DOHH2 (cell line): ENCODE measurements at regions not wholly inside any gene's neighbourhood (a gene's known extent, or its start where the extent isn't known, plus 50 kb on each side); places are given as distances from the start of the nearest gene placed in this dataset.
"Not testable (repeated sequence)": the region's sequence is repeated elsewhere in the genome, so short reads cannot be mapped to it uniquely, and the experiment has no call there.

Experiments
- H3F3A ChIP-seq: fragments of 200-600 bp; sonication (generic), shearing (Covaris generic); 2 replicates; pipeline ENCODE4 v1.6.0; 2016; ENCODE audit warnings: antibody characterized with exemption, mild to moderate bottlenecking; ENCODE audit not compliant: control insufficient read depth, insufficient read depth
- H3K27ac ChIP-seq: fragments of 200-600 bp; sonication (generic); 2 replicates; pipeline ENCODE4 v1.5.1; 2014; ENCODE audit warnings: low read depth, mild to moderate bottlenecking, low read length, moderate library complexity
- H3K27me3 ChIP-seq: fragments of 200-600 bp; sonication (generic); 2 replicates; pipeline ENCODE4 v1.6.1; 2014; ENCODE audit warnings: mild to moderate bottlenecking, low read length, mixed read lengths; ENCODE audit not compliant: control insufficient read depth
- H3K36me3 ChIP-seq: fragments of 200-600 bp; sonication (generic); 2 replicates; pipeline ENCODE4 v1.6.1; 2014; ENCODE audit warnings: mild to moderate bottlenecking, low read length, moderate library complexity, mixed read lengths; ENCODE audit not compliant: control insufficient read depth
- H3K4me1 ChIP-seq: fragments of 200-600 bp; sonication (generic); 2 replicates; pipeline ENCODE4 v1.6.1; 2014; ENCODE audit warnings: mild to moderate bottlenecking, low read length, mixed read lengths; ENCODE audit not compliant: control insufficient read depth
- H3K4me2 ChIP-seq: fragments of 200-600 bp; sonication (generic); 2 replicates; pipeline ENCODE4 v1.6.0; 2014; ENCODE audit warnings: mild to moderate bottlenecking, low read length, moderate library complexity
- H3K4me3 ChIP-seq: fragments of 200-600 bp; sonication (generic); 2 replicates; pipeline ENCODE4 v1.5.1; 2014; ENCODE audit warnings: mild to moderate bottlenecking, low read length, mixed read lengths
- H3K79me2 ChIP-seq: fragments of 200-600 bp; sonication (generic); 2 replicates; pipeline ENCODE4 v1.6.1; 2014; ENCODE audit warnings: mild to moderate bottlenecking, low read length, mixed read lengths; ENCODE audit not compliant: control insufficient read depth
- H3K9me2 ChIP-seq: fragments of 200-600 bp; sonication (generic); replicated peaks from 2 replicates; pipeline ENCODE4 v1.6.1; 2014; ENCODE audit warnings: mild to moderate bottlenecking, low read length, mixed read lengths; ENCODE audit not compliant: control insufficient read depth
- H3K9me3 ChIP-seq: fragments of 200-600 bp; sonication (generic); 2 replicates; pipeline ENCODE4 v1.6.1; 2014; ENCODE audit warnings: antibody characterized with exemption, low read length, mixed read lengths; ENCODE audit not compliant: control insufficient read depth, insufficient read depth
- H4K20me1 ChIP-seq: fragments of 200-600 bp; sonication (generic); 2 replicates; pipeline ENCODE4 v1.6.0; 2014; ENCODE audit warnings: low read depth, mild to moderate bottlenecking, antibody characterized with exemption, low read length, moderate library complexity; ENCODE audit not compliant: control insufficient read depth, insufficient read depth

DNA sequence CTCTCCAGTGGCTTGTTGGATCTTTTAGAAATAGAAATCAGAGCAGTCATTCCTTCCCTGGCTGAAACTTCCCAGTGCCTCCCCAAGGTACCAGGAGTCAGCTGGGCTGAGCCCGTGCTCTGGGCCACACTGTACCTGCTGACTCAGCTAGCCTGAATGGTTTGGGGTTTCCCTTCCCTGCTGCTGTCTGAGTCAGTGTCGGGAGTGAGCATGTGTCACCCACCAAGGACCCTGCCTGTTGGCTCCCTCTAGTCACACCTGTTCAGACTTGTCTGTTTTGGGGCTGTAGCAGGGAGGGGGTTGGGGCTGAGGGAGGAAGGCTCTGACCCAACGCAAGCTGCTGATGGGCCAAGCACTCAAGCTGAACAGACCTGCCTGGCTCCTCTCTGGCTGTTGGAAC, 4493.9 kb upstream of the TPTE start:
- H3K4me2 ChIP-seq, H4K20me1 ChIP-seq, H3F3A ChIP-seq, H3K9me3 ChIP-seq, H3K36me3 ChIP-seq, H3K27ac ChIP-seq, H3K4me1 ChIP-seq, H3K4me3 ChIP-seq, H3K79me2 ChIP-seq, H3K27me3 ChIP-seq, H3K9me2 ChIP-seq: not testable (repeated sequence)

DNA sequence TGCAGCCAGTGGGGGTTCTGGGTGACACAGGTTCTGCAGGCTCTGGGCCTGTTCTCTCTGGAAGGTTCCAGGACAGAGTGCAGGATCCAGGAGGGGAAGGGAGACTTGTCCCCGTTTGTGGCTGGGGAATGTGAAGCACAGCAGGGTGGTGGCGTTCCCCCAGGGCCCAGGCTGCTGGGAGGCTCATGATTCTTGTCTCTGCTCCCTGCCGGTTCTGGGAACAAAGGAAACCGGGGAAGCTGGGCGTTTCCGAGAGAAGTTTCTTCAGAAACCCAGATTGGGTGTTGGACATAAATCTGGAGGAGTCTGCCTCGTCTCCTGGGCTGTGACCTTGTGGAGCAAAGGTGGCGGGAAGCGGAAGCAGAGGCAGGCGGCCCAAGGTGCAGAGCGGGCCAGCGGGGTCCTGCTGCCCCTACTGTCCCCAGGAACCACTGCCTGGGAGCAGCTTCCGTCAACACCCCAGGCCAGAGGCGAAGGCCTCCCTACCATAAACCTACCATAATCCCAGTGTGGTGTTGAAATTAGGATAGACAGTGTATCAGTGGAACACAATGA, 4487.2 kb upstream of the TPTE start:
- H4K20me1 ChIP-seq, H3K4me3 ChIP-seq, H3K27ac ChIP-seq, H3F3A ChIP-seq, H3K79me2 ChIP-seq, H3K9me3 ChIP-seq, H3K27me3 ChIP-seq, H3K4me2 ChIP-seq, H3K9me2 ChIP-seq, H3K4me1 ChIP-seq, H3K36me3 ChIP-seq: not testable (repeated sequence)

DNA sequence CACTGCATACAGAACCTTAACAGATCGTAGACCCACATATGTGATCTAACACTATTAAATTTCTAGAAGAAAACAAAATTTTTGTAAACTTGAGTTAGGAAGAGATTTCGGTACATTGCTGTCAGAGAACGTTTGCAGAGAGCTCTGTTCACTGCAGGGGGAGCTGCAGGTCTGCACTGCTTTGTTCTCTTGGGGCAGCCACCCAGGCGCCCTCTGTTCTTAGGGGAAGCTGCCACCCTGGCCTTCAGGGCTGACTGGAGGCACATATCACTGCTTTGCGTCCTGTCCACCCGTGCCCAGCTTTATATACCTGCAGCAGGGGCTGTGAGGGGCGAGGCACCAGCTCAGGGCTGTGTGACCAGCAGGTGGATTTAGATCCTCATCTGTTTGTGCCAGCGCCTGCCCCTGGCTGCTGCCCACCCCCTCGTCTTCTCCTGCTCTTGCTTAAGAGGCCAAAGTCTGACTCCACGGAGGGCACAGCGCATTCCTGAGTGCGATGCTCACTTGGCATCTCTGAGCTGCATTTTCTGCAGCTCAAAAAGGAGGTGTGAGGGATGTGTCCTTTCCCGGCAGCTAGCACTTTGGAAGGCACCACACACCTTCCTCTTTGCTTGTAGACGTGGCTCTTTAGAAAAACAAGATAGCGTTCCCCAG, 4486.4 kb upstream of the TPTE start:
- not testable (repeated sequence) for H3F3A ChIP-seq, H3K27me3 ChIP-seq, H3K4me1 ChIP-seq, H3K79me2 ChIP-seq, H3K4me3 ChIP-seq, H3K4me2 ChIP-seq, H3K9me2 ChIP-seq, H3K27ac ChIP-seq, H3K36me3 ChIP-seq, H4K20me1 ChIP-seq, H3K9me3 ChIP-seq

DNA sequence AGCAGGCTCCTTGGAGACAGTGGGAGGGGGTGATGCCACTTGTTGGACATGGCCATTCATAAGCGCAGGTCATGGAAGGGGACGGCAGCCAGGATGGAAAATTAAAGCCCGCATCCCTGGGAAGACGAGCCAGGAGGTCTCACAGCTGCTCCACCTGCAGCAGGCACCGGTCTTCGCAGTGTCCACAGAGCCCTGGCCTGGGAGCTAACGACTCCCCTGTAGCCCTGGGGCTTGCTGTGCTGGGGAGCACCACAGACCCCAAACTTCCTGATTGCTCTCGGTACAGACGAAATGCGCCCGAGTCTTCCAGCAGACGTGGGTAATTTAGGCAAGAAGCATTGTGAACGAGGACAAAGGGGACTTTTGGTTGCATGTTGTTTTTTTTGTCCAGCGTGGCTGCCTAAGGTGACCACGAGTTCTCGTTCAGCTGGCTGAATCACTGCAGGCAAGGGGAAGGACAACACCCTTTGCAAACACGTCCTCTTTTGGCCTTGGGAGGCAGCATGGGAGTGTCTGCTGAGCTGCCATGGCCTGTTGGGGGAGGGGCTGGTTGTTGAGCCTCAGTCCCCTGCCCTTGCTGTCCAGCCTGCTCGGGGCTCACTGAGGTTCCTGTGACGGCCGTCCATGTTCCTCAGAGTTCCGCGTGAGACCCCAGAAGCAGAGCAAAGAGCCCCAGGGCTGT, 4485.8 kb upstream of the TPTE start:
- not testable (repeated sequence) for H3K27ac ChIP-seq, H4K20me1 ChIP-seq, H3K4me2 ChIP-seq, H3K9me2 ChIP-seq, H3K27me3 ChIP-seq, H3K9me3 ChIP-seq, H3K79me2 ChIP-seq, H3K36me3 ChIP-seq, H3K4me1 ChIP-seq, H3F3A ChIP-seq, H3K4me3 ChIP-seq

DNA sequence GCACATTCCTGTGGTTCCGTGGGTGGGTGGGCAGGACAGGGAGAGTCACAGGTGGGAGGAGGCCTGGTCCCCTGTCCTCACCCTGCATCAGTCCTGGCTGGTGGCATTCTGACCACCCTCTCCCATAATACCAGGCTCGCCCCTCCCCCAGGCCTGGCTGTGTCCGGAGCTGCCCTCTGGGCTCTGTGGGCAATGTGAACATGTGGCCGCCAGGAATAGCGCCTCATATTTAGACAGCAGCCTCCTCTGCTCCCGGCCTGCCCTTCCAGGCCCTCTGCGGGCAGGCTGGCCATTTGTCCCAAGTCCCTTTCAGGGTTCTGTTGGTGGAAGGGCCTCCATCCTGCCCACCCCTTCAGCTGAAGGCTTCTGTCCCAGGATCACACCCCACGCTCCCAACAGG, 4482.2 kb upstream of the TPTE start:
- not testable (repeated sequence) for H3K27ac ChIP-seq

DNA sequence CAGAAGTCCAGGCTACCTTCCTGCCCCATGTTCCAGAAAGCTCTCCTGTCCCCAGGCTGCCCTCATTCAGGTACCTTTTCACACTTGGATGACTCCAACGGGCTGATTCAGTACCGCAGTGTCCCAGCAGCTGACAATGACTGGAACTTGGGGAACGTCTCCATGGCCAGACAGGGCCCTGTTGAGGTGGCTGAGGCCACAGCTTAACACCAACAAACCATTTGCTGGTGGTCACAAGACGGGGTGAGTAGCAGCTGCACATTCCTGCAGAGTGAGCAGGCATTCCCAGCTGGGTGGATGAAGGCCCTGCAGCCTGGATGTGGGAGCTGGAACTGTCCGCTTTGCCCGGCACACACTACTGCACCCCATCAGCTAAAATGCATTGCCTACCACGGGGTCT, 4481.3 kb upstream of the TPTE start:
- H3K36me3 ChIP-seq, H4K20me1 ChIP-seq, H3K9me2 ChIP-seq, H3K4me2 ChIP-seq, H3K27me3 ChIP-seq, H3F3A ChIP-seq, H3K4me3 ChIP-seq, H3K4me1 ChIP-seq, H3K9me3 ChIP-seq, H3K79me2 ChIP-seq, H3K27ac ChIP-seq: not testable (repeated sequence)

More for the DNA sequence above, 4482.2 kb upstream of the TPTE start:
- not testable (repeated sequence) for H3K9me3 ChIP-seq, H3K9me2 ChIP-seq, H4K20me1 ChIP-seq, H3K79me2 ChIP-seq, H3K27me3 ChIP-seq, H3K4me2 ChIP-seq, H3K4me3 ChIP-seq, H3K4me1 ChIP-seq, H3K36me3 ChIP-seq, H3F3A ChIP-seq

DNA sequence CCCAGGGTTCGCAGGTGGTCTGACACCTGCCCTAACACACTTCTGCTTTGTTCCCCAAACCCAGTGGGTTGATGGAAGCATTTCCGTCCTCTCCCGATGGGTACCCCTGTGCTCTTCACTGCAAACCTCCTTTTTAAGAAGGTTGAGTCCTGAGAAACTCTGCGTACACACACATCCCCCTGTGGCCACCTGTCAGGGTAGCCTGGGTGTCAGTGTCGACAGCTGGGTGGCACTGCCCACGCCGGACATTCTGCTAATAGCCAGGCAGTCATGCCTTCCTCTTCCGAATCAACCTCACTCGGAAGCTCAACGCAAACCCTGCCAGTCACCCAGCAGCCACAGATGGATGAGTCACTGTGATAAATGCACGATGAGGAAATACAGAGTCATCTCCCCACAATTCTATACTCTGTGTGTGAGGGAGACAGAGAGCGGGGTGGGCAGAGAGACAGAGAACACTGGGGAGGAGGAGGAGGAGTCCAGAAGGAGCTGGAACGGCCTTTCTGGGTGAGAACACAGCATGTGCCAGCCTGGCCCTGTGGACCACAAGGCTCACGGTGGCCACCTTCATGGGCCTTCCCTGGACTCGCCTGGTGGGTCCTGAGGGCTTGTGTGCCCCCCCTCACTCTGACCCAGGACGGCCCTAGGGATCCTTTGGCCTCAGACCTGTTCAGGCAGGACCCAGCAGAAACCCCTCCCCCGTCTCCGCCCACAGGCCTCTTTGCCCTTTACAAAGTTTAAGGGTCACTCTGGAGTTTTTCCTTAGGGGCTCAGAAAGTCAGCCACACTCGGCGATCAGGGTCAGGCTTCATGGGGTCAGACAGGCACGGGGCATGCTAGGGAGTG, 4477.7 kb upstream of the TPTE start:
- not testable (repeated sequence) for H3K27me3 ChIP-seq, H3K36me3 ChIP-seq, H4K20me1 ChIP-seq, H3K79me2 ChIP-seq, H3K27ac ChIP-seq, H3F3A ChIP-seq, H3K4me1 ChIP-seq, H3K4me3 ChIP-seq, H3K9me2 ChIP-seq, H3K9me3 ChIP-seq, H3K4me2 ChIP-seq

DNA sequence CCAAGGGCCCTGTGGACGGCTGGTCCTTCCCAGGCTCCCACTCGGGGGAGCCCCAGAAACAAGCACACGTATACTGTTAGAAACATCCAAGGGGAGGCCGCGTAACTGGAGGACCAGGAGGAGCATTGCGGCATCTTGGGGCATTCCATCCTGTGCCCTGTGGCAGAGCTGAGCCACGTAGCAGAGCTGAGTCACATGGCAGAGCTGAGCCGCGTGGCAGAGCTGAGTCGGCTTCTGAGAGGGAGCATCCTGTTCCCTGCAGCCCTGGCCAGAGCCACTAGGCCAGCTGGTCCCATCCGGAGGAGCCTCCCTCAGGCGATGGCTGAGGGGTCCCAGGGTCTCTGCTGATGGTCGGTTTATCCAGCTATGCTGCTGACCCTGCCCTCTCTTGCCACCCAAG, 4476.7 kb upstream of the TPTE start:
- not testable (repeated sequence) for H3K9me2 ChIP-seq, H3K4me3 ChIP-seq, H3K4me2 ChIP-seq, H3K36me3 ChIP-seq, H4K20me1 ChIP-seq, H3K9me3 ChIP-seq, H3K27me3 ChIP-seq, H3K27ac ChIP-seq, H3K79me2 ChIP-seq, H3K4me1 ChIP-seq, H3F3A ChIP-seq
